ENCODE measurements at regions not wholly inside any gene's neighbourhood (a gene's known extent, or its start where the extent isn't known, plus 50 kb on each side); places are given as distances from the start of the nearest gene placed in this dataset.

DNA sequence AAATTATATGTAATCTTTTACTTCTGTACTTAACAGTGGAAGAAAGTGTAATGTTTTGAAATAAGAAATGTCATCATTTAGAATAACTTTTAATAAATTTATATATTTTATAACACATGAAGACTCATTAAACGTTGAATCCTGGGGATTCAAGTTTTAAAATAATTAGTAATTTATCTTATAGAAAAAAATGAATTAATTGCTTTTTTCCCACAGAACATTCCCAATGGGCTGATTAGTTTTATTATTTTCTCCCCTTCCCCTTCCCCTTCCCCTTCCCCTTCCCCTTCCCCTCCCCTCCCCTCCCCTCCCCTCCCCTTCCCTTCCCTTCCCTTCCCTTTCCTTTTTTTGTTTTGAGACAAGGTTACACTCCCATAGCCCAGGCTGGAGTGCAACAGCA is 79.7 kb downstream of the MRPS30 start:
- H3K27ac ChIP-seq (ENCODE audit: low read depth, low read length) = no peak overlapping the region
- H3K27me3 Mint-ChIP-seq (ENCODE audit: low read depth, unreplicated experiment) = no peaks in the 10 kb centered on the region
- no peak overlapping the region for H3K4me2 ChIP-seq (ENCODE audit: low read length)
- no peaks in the 10 kb centered on the region for H3K79me2 ChIP-seq (ENCODE audit: insufficient read depth, low read length)
- DNase-seq (ENCODE audit: low read depth) (no peak), FAIRE-seq (no peak)
- H4K20me1 ChIP-seq (ENCODE audit: insufficient read depth, low read length) = no peaks in the 10 kb centered on the region
- H3K9me3 ChIP-seq (ENCODE audit: insufficient read depth, low read depth, low read length) = no peaks in the 10 kb centered on the region
- no peaks in the 10 kb centered on the region for H3K4me1 ChIP-seq (ENCODE audit: insufficient read depth, low read length)
- H2AFZ ChIP-seq (ENCODE audit: low read depth, low read length) = no peak overlapping the region
- no peak overlapping the region for H3K4me3 ChIP-seq (ENCODE audit: insufficient read depth, low read depth, low read length)
- H3K4me1 Mint-ChIP-seq (ENCODE audit: low read depth, unreplicated experiment) = peaks cover 3% of the 10 kb centered on the region
- TF ChIP-seq EZH2 (IDR thresholded peaks at IDR 0.05; ENCODE audit: insufficient read depth, low read length) = no peak
- TF ChIP-seq, protein P1, sequence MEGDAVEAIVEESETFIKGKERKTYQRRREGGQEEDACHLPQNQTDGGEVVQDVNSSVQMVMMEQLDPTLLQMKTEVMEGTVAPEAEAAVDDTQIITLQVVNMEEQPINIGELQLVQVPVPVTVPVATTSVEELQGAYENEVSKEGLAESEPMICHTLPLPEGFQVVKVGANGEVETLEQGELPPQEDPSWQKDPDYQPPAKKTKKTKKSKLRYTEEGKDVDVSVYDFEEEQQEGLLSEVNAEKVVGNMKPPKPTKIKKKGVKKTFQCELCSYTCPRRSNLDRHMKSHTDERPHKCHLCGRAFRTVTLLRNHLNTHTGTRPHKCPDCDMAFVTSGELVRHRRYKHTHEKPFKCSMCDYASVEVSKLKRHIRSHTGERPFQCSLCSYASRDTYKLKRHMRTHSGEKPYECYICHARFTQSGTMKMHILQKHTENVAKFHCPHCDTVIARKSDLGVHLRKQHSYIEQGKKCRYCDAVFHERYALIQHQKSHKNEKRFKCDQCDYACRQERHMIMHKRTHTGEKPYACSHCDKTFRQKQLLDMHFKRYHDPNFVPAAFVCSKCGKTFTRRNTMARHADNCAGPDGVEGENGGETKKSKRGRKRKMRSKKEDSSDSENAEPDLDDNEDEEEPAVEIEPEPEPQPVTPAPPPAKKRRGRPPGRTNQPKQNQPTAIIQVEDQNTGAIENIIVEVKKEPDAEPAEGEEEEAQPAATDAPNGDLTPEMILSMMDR (IDR thresholded peaks at IDR 0.05; ENCODE audit: insufficient read depth, low read depth, low read length) = no peak
- peaks cover 2% of the 10 kb centered on the region for H3K9me3 Mint-ChIP-seq (ENCODE audit: unreplicated experiment)
- no peaks in the 10 kb centered on the region for H3K36me3 ChIP-seq (ENCODE audit: insufficient read depth, low read length)
- H3K36me3 Mint-ChIP-seq (ENCODE audit: low read depth, unreplicated experiment) = no peaks in the 10 kb centered on the region
- H3K9ac ChIP-seq (ENCODE audit: low read length) = no peak overlapping the region
- H3K27ac Mint-ChIP-seq (ENCODE audit: unreplicated experiment) = no peak overlapping the region
- no peaks in the 10 kb centered on the region for H3K27me3 ChIP-seq (ENCODE audit: insufficient read depth, low read length)
- no peak overlapping the region for H3K4me3 Mint-ChIP-seq (ENCODE audit: unreplicated experiment)

DNA sequence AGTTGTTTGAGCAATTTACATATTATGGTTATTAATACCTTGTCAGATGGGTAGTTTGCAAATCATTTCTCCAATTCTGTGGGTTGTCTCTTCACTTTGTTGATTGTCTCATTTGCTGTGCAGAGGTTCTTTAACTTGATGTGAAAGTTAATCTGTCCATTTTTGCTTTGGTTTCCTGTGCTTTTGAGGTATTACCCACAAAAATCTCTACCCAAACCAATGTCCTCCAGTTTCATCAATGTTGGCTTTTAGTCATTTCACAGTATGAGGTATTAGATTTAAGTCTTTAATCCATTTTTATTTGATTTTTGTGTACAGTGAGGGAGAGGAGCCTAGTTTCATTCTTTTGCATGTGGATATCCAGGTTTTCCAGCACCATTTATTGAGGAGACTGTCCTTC is 82.4 kb downstream of the MRPS30 start:
- H3K27me3 Mint-ChIP-seq (ENCODE audit: low read depth, unreplicated experiment) = no peaks in the 10 kb centered on the region
- Histone ChIP-seq H3K9ac (ENCODE audit: low read length) (no peak overlapping the region), H3K4me3 (ENCODE audit: insufficient read depth, low read depth, low read length) (no peak overlapping the region), H3K79me2 (ENCODE audit: insufficient read depth, low read length) (no peaks in the 10 kb centered on the region), H3K4me2 (ENCODE audit: low read length) (no peak overlapping the region), H4K20me1 (ENCODE audit: insufficient read depth, low read length) (no peaks in the 10 kb centered on the region), H3K36me3 (ENCODE audit: insufficient read depth, low read length) (no peaks in the 10 kb centered on the region), H3K27me3 (ENCODE audit: insufficient read depth, low read length) (no peaks in the 10 kb centered on the region), H3K4me1 (ENCODE audit: insufficient read depth, low read length) (no peaks in the 10 kb centered on the region), H3K9me3 (ENCODE audit: insufficient read depth, low read depth, low read length) (no peaks in the 10 kb centered on the region), H2AFZ (ENCODE audit: low read depth, low read length) (no peak overlapping the region), H3K27ac (ENCODE audit: low read depth, low read length) (no peak overlapping the region)
- FAIRE-seq = no peak
- H3K36me3 Mint-ChIP-seq (ENCODE audit: low read depth, unreplicated experiment) = no peaks in the 10 kb centered on the region
- H3K4me1 Mint-ChIP-seq (ENCODE audit: low read depth, unreplicated experiment) = no peaks in the 10 kb centered on the region
- no peak overlapping the region for H3K27ac Mint-ChIP-seq (ENCODE audit: unreplicated experiment)
- no peak for DNase-seq (ENCODE audit: low read depth)
- peaks cover 2% of the 10 kb centered on the region for H3K9me3 Mint-ChIP-seq (ENCODE audit: unreplicated experiment)
- TF ChIP-seq, protein P1 (IDR thresholded peaks at IDR 0.05; ENCODE audit: insufficient read depth, low read depth, low read length) = no peak
- TF ChIP-seq EZH2 (IDR thresholded peaks at IDR 0.05; ENCODE audit: insufficient read depth, low read length) = no peak
- H3K4me3 Mint-ChIP-seq (ENCODE audit: unreplicated experiment) = no peak overlapping the region

DNA sequence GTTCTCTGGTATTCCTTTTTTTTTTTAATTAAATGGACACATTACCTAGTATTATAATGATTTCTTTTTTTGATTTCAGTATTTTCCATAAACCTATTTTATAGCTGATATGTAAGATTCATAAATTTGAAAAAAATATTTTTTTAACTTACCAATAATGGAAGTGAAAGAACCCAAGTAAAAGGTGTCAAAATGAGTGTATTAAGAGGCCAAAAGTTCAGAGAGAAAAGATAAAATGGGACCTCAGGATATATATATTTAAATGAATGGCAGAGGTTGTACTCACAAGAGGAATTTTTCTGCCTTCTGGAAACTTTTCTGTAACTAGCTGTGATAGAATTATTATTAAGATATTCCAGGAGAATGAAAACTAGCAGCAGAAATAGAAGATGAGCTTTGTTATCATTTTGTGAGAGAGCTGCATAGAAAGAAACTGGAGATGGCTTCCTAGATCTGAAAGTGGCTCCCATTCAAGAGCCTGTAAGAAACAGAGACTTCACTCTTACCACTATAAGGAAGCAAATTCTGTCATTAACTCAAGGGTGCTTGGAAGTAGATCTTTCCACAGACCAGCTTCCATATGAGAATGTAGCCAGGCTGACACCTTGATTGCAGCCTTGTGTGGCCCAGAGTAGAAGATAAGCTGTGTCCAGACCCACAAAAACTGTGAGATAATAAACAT is 91.7 kb downstream of the MRPS30 start:
- DNase-seq (ENCODE audit: low read depth) = no peak
- Histone ChIP-seq H3K79me2 (ENCODE audit: insufficient read depth, low read length) (no peaks in the 10 kb centered on the region), H2AFZ (ENCODE audit: low read depth, low read length) (no peak overlapping the region), H3K9me3 (ENCODE audit: insufficient read depth, low read depth, low read length) (peaks cover 3% of the 10 kb centered on the region), H3K27me3 (ENCODE audit: insufficient read depth, low read length) (no peaks in the 10 kb centered on the region), H3K4me1 (ENCODE audit: insufficient read depth, low read length) (no peaks in the 10 kb centered on the region), H4K20me1 (ENCODE audit: insufficient read depth, low read length) (no peaks in the 10 kb centered on the region), H3K27ac (ENCODE audit: low read depth, low read length) (no peak overlapping the region), H3K4me2 (ENCODE audit: low read length) (no peak overlapping the region), H3K9ac (ENCODE audit: low read length) (no peak overlapping the region), H3K36me3 (ENCODE audit: insufficient read depth, low read length) (no peaks in the 10 kb centered on the region), H3K4me3 (ENCODE audit: insufficient read depth, low read depth, low read length) (no peak overlapping the region)
- H3K27me3 Mint-ChIP-seq (ENCODE audit: low read depth, unreplicated experiment) = no peaks in the 10 kb centered on the region
- no peaks in the 10 kb centered on the region for H3K4me1 Mint-ChIP-seq (ENCODE audit: low read depth, unreplicated experiment)
- no peak for FAIRE-seq
- no peak overlapping the region for H3K4me3 Mint-ChIP-seq (ENCODE audit: unreplicated experiment)
- no peaks in the 10 kb centered on the region for H3K9me3 Mint-ChIP-seq (ENCODE audit: unreplicated experiment)
- TF ChIP-seq, protein P1 (IDR thresholded peaks at IDR 0.05; ENCODE audit: insufficient read depth, low read depth, low read length) = no peak
- TF ChIP-seq EZH2 (IDR thresholded peaks at IDR 0.05; ENCODE audit: insufficient read depth, low read length) = no peak
- no peak overlapping the region for H3K27ac Mint-ChIP-seq (ENCODE audit: unreplicated experiment)
- H3K36me3 Mint-ChIP-seq (ENCODE audit: low read depth, unreplicated experiment) = no peaks in the 10 kb centered on the region

Data from astrocyte (in vitro differentiated cells and primary cell).